ENCODE measurements at regions not wholly inside any gene's neighbourhood (a gene's known extent, or its start where the extent isn't known, plus 50 kb on each side); places are given as distances from the start of the nearest gene placed in this dataset.

- DNase-seq (ENCODE audit: low read depth), result no peak
Observed at GRCh38 chr18:39976771-39977170, 1978.3 kb upstream of the PIK3C3 start.

DNA sequence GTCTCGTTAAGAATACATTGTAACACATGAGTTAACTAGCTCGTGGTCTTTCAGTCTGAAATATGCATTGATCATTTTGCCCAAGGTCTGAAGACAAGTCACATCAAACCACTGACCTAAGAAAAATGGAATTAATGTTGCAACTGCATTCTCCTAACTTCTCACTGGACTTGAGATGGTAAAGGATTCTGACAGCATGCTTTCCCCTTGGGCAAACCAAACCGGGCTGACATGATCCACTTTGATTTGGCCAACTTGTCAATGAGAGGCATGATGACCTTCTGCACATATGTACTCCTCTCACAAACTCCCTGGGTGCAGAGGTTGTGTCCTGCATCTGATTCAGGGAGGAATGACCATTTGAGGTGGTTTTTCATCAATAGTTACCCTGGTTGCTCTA lies 1982.5 kb upstream of the PIK3C3 start:
- no peak for DNase-seq (ENCODE audit: low read depth)

- DNase-seq (ENCODE audit: low read depth), result no peak
Observed at GRCh38 chr18:39969803-39970494, 1985.1 kb upstream of the PIK3C3 start.

DNA sequence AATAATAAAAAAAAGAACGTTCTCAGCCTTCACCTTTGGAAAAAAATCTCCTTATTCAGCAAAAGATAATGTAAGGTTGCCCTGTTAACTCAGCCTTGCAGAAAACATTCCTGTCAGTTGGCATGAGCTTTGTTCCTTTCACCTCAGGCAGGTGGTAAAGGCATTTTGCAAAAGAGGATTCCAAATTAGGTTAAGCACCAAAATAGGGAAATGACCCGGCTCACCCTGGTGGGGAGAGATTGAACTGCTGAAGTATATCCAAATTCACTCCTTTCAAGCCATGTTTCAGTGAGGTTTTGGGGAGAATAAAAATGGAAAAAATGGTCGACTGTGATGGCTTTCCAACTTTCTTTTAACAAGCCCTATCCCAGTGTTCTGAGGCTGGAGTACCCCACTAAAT lies 1988.8 kb upstream of the PIK3C3 start:
- no peak for DNase-seq (ENCODE audit: low read depth)

- DNase-seq (ENCODE audit: low read depth), result no peak
Observed at GRCh38 chr18:39962546-39962945, 1992.5 kb upstream of the PIK3C3 start.

DNA sequence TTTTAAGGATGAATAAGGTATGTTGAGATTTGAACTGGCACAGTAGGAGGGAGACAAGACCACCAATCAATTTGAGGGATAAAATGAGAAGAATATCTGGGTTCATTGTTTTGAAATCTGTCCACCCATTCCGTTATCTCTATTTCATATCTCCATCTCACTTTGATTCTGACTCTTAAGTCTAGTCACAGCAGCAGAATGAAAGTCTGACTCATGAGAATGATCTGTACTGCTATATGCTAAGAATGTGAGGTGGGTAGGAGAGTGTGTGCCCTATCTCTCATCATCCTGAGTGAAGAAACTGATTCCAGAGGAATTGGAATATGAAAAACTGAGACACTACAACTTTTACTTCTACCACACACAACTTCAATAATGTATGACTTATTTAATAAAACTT lies 1994.5 kb upstream of the PIK3C3 start:
- no peak for DNase-seq (ENCODE audit: low read depth)

GRCh38 chr18:39959839-39960238 lies 1995.2 kb upstream of the PIK3C3 start:
- DNase-seq (ENCODE audit: low read depth), result no peak

DNA sequence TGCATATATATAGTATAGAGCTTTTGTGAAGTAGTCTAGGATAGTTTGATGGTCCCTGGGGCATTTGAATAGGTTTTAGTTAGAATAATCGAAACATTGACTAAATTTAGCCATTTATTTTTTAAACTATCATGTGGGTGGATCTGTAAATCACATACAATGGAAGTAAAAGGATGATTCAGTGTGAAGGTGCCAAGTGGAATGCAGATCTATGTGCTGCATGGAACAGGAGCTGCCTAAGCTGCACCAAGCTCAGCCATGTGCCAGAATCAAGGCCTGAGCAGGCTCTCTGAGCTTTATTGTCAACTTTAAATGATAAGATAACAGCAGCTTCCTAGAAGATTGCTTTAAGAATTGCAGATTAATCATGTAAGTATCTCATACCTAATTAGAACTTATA lies 1996.2 kb upstream of the PIK3C3 start:
- DNase-seq (ENCODE audit: low read depth), result no peak

DNA sequence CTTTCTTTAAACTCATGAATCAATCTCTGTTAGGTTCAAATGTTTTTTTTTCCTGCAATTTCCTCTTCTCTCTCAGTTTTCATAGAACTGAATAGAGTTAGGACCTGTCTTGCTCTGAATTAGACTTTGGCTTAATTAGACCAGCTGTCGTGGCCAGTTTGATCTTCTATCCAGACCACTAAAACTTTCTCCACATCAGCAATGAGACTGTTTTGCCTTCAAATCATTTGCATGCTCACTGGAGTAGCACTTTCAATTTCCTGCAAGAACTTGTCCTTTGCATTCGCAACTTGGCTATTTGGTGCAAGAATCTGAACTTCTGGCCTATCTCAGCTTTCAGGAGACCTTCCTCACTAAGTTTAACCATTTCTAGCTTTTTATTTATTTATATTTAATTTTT lies 2002.2 kb upstream of the PIK3C3 start:
- DNase-seq (ENCODE audit: low read depth), result no peak

GRCh38 chr18:39951142-39951720 lies 2003.8 kb upstream of the PIK3C3 start:
- DNase-seq (ENCODE audit: low read depth), result no peak

- DNase-seq (ENCODE audit: low read depth), result no peak
Observed at GRCh38 chr18:39946623-39947061, 2008.4 kb upstream of the PIK3C3 start.

DNA sequence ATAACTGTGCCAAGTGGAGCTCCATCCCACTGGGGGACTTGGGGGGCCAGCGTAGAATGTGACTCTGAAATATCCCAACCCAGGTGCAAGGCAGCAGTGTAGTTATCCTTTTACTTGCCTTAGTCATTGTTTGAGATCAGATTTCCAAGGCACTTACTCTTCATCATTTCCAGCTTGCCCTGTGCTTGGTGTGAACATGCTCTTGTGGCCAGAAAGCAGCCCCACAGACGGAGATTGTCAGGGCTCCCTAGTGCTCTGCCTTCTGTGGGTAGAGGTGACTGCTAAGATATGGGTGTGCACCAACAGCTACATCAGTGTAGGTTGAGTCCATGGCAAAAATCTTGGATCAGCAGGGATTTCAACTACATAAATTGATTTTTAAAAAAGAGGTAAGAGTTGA lies 2010.0 kb upstream of the PIK3C3 start:
- no peak for DNase-seq (ENCODE audit: low read depth)

GRCh38 chr18:39942702-39943101 lies 2012.3 kb upstream of the PIK3C3 start:
- DNase-seq (ENCODE audit: low read depth), result no peak

GRCh38 chr18:39938676-39939608 lies 2016.1 kb upstream of the PIK3C3 start:
- DNase-seq (ENCODE audit: low read depth), result no peak

- no peak for DNase-seq (ENCODE audit: low read depth)
Observed at GRCh38 chr18:39935598-39935997, 2019.4 kb upstream of the PIK3C3 start.

DNA sequence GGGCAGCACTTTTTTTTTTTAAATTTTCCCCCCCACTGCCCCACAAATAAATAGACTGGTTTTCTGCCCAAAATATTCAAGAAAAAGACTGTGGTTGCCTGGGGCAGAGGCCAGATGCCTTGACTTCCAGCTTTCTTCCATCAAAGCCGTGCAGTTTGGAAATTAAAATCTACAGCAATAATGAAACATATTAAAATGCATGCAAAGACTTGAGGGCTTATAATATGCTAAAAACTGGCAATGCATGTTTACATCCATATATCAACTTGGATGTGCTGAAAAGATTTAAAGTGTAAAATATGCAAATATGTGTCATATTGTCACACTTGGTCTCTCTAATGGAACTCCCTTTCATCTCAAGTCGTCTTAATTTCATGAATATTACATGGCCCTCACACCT lies 2036.2 kb upstream of the PIK3C3 start:
- DNase-seq (ENCODE audit: low read depth), result no peak

GRCh38 chr18:39913672-39914366 lies 2041.2 kb upstream of the PIK3C3 start:
- no peak for DNase-seq (ENCODE audit: low read depth)

DNA sequence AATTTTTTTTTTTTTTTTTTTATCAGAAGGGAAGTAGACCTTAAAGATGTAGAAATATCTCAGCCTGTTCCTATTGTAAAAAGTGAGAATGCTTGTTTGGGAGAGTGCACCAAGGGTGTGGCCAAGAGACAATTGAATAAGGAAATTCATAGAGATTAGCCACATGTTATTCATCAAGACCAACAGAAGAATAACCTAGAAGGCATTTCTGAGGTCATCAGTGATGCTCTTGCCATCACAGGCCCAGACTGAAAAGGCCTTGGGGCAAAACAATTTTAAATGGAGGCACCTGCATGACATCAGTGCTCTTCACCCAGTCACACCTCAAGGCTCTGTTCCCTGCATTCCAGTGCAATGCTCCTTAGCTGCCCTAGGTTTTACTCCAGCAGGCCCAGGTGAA lies 2043.3 kb upstream of the PIK3C3 start:
- DNase-seq (ENCODE audit: low read depth), result no peak

GRCh38 chr18:39909706-39910105 lies 2045.3 kb upstream of the PIK3C3 start:
- DNase-seq (ENCODE audit: low read depth), result no peak

DNA sequence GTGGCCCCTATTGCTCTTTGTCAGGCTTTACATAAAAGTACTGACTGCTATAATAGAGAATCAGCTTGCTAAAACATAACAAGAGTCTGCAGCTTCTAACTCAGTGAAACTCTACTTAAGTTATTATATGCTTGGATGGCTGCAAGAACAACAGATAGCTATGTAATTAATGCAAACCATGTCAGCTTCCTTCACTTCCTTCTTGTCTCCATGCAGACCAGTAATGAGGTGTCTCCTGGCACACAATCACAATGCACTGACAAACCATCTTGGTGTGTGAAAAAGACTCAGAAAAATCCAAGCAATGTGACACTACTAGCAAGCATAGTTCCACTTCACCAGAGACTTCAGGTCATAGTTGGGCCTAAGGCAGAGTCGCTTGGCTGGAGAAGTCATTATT lies 2068.9 kb upstream of the PIK3C3 start:
- DNase-seq (ENCODE audit: low read depth), result no peak

- DNase-seq (ENCODE audit: low read depth), result no peak
Observed at GRCh38 chr18:39872651-39873050, 2082.4 kb upstream of the PIK3C3 start.

- DNase-seq (ENCODE audit: low read depth), result no peak
Observed at GRCh38 chr18:39871961-39872360, 2083.1 kb upstream of the PIK3C3 start.

Measured in stimulated activated CD4-positive, alpha-beta T cell treated with anti-CD3 and anti-CD28 coated beads, Interleukin-2, amount 100 ng/mL, for 4 hours (primary cell).